Kidney glomerular epithelial cell (primary cell): ENCODE measurements at regions not wholly inside any gene's neighbourhood (a gene's known extent, or its start where the extent isn't known, plus 50 kb on each side); places are given as distances from the start of the nearest gene placed in this dataset.
A peak's percentile ranks its signal among the peaks of the same experiment; 100 is the strongest.

Experiments
- DNase-seq: peaks from one replicate; lab custom pipeline; 2025; lab: John Stamatoyannopoulos, UW

DNA sequence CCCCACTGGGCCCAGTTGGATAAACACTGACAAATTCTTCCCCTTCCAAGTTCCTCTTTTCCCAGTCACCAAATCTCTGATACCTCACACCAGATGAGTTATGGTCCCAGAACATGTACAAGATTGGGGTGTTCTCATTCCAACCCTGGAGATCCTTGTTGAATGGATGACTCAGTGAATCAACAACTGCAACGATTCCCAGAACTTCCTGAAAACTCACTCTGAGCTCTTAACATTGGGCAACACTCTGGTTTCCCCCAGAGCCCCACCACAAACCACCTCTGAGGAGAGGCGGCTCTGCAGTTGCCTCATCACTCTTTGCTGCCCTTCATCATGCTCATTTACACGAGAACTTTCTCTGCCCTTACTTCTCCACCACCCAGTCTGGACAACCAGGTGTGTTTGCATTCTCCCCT, 115.2 kb downstream of the MRPL14 start:
- peak; percentile 74 for DNase-seq

GRCh38 chr6:44011350-44011920, 115.8 kb downstream of the MRPL14 start:
- peak; percentile 63 for DNase-seq

DNA sequence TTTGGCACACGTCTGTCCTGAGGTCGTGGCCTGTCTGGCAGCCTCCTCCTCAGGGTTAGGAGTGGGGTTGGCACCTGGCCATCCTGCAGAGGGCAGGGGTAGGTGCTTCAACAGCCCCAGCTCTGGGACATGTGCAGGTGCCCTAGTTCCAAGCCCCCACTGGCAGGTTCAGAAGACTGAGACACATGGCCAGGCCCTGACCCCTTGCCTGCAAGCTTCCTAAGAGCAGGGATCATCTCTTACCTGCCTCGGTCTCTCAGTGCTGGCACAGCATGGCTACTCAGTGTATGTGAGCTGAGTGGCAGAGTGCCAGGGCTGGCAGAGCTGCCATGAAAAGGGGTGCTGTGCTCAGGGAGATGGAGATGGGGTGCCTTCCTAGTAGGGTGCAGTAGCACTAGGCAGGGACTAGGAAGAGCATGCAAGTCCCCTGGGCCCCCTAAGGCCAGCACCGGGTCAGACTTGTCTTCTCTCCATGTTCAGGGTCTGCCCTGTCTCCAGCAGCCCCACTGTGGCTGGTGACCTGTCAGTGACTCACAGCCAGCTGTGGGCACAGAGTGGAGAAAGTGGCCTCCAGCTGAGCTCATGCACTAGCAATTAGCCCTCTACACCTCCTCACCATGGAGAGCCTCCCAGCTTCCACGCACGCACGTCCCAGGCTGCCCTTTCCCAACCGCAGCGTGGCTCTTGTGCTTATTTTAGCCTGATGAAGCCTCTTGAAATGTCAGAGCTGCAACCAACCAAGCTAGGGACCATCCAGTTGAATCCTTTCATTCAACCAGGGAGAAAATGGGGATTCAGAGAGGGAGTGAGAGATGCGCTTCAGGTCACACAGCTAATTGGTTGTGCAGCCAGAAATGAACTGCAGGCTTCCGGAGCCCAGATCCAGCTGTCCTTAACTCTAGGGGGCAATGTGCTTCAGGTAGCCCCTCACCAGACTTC, 116.6 kb downstream of the MRPL14 start:
- DNase-seq = peak; percentile 93

- DNase-seq = peak; percentile 22
These were observed 117.6 kb downstream of the MRPL14 start for GRCh38 chr6:44009425-44010321.

DNA sequence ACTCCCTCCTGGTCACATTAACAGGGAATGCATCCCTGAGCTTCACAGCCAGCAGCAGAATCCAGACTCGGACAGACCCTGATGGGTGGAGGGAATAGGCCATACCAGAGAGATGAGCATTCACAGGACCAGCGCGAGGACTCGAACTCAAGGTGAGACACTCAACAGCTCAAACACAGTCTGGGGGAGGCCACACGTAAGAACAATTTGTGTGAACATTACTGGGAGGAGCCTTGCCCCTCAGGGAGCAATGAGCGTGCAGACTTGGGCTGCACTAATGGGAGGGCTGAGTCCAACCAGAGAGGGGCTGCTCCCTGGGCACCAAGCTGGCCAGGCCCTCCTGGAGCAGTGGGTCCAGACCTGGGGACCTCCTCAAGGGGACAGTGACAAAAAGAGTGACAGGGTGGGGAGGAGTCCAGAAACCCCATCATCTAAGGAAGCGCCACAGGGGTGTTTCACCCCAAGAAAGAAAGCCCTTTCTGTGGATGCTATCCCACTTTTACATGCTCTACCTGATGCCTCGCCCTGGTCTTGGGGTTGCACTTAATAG, 118.4 kb downstream of the MRPL14 start:
- DNase-seq = no peak

DNA sequence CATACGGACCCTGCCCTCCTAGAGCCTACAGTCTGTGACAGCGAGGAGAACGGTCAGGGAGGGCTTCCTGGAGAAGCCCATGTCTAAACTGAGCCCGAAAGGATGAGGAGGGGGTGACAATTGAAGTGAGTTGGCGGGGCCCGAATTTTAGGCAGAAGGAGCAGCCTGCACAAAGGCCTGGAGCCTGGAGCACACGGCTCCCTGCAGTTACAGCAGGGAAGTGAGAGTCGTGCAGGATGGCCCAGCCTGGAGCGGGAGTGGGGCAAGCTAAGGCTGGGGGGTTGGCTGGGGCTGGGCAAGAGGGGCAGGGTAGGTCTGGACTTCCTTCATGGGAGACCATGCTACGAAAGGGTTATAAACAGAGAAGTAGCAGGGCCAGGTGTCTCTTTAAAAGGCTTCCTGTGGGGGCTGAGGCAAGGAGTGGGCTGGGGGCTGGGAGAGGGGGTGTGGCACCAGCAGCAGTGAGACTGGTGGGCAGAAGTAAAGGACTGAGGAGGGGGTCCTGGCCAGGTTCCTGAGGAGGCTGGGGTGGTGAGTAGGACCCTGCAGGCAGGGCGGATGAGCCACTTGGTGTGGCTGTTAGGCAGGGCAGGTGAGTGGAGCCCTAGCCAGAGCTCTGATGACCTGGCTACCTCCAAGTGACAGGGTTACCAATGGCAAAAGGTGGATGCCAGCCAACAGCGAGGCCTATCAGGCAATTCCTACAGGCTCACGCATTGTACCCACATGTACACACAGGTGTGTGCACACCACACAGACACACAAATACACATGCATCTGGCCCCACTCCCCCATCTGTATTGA, 119.2 kb downstream of the MRPL14 start:
- DNase-seq = no peak

GRCh38 chr6:44006872-44007303, 120.4 kb downstream of the MRPL14 start:
- DNase-seq = no peak

- DNase-seq = peak; percentile 52
These were observed 121.0 kb downstream of the MRPL14 start for GRCh38 chr6:44006123-44006871.

DNA sequence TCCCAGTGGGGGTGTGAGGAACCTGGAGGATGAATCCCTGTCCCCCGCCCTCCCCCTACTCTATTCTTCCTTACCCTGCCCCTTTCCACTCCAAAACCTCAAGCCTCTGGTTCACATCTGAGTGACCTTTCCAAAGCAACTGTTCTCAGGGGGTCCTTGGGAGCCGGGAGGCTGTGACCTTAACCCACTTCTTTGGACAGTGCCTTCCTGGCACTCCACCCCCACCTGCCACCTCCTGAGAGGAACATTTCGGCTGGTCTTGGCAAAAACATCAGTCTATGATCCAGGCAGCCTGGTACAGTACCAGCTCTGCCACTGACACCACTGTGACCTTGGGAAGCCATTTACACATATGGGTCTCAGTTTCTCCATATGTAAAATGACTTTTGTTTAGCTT, 121.7 kb downstream of the MRPL14 start:
- DNase-seq = no peak

- DNase-seq = peak; percentile 37
These were observed 122.4 kb downstream of the MRPL14 start for GRCh38 chr6:44004625-44005506.

- no peak for DNase-seq
These were observed 123.1 kb downstream of the MRPL14 start for GRCh38 chr6:44004136-44004535.

DNA sequence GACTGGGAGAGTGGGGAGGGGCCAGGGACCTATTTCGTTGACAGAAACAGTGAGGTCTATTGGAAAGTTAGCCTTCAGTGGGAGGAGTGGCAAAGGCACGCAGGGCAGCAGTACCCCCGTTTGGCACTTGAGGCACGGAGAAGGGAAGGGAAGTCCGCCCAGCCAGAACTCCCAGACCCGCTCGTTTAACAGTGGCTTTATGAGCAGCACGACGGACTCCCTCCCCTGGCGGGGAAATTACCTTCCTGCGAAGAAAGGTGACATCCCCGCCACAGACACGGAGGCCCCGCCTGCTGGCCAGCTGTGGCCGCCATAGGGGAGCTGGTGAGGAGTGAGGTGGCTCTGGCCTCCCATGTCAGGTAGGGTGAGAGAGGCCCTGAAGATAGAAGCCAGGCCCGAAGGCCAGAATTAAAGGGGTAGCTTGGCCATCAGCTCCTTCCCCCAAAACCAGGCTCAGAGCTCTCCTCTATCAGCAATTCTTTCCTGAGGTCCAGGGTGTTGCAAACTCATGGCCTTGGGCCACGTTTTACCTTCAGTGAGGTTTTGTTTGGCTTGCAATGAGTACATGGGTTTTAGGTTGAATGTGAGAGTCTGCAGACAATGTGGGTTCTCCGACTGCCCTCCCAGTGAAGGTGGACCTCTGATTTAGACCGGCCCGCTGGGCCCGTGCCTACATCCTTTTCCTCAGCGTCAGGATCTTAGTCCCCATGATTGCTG, 123.7 kb downstream of the MRPL14 start:
- DNase-seq = peak; percentile 33

GRCh38 chr6:44002593-44003344, 124.5 kb downstream of the MRPL14 start:
- peak; percentile 80 for DNase-seq

DNA sequence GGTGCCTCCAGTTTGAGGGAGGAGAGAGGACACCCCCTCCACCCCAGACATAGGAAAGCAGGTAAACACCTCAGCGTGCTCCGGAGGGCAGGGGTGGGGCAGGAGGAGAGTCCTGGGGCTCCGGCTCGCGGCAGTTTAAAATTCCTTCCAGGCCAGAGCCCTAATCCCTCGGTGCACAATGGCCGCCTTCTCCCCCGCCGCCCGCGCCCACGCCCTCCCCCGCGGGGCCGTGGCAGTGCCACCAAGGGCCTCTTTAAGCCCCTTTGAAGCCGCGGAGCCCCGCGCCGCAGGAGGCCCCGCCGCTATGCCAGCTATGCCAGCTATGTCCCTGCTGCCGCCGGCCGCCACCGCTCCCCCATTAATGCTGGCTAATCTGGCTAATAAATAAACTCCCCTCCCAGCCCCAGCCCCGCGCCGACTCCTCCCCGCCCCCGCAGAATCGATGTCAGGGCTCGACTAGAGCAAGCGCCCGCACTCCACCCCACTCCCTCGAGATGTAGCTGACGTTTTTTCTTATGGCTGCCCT, 125.1 kb downstream of the MRPL14 start:
- peak; percentile 73 for DNase-seq

- peak; percentile 7 for DNase-seq
These were observed 125.8 kb downstream of the MRPL14 start for GRCh38 chr6:44001318-44002066.

DNA sequence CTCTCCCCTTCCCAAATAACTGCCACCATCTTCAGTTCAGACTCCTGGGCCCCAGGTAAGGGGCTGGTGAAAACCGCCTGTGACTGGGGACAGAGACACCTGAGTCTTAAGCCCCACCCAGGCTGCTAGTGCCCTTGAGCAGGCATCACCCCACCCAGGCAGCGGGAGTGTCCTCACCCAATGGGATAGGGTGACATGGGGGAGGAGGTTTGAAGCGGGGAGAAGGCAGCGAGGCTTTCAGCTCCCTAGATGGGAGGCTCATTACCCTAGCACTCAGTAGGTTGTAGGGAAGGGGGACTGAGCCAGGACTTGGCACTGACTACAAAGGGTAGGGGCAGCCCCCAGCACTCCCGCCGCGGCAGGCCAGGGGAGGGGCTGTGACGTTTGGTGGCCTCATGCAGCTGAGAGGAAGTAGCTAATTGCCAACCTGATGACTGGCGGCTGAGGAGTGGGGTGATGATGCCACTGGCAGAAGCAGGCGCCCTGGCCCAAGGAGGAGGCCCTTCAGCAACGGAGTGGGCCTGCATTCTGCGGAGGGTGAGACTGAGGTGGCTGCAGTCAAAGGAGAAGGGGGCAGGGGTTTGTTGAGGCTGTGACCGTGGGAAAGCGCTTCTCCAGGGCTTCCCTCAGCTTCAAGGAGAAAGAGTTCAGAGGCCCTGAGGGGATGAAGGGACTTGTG, 126.9 kb downstream of the MRPL14 start:
- DNase-seq = no peak
